GM12875 (cell line): ENCODE measurements at regions not wholly inside any gene's neighbourhood (a gene's known extent, or its start where the extent isn't known, plus 50 kb on each side); places are given as distances from the start of the nearest gene placed in this dataset.

ENCODE experiments used
- H3K4me3 ChIP-seq: one replicate; pipeline ENCODE4 v1.5.1; 2011; ENCODE audit warnings: low read depth, low read length, control low read depth
- CTCF ChIP-seq: IDR thresholded peaks from 2 replicates; pipeline ENCODE4 v1.5.1; 2011; ENCODE audit warnings: low read depth, mild to moderate bottlenecking, control low read depth, inconsistent platforms, low read length, moderate library complexity, borderline replicate concordance; ENCODE audit not compliant: insufficient read depth

GRCh38 chr7:115087437-115087836 lies 165.5 kb downstream of the MDFIC start:
- no peak for TF ChIP-seq CTCF
- H3K4me3 ChIP-seq, result no peak overlapping the region

GRCh38 chr7:115086146-115086841 lies 164.4 kb downstream of the MDFIC start:
- no peak overlapping the region for H3K4me3 ChIP-seq
- no peak for TF ChIP-seq CTCF

- no peak for TF ChIP-seq CTCF
- no peak overlapping the region for H3K4me3 ChIP-seq
These were observed 163.5 kb downstream of the MDFIC start for GRCh38 chr7:115085421-115085820.

- TF ChIP-seq CTCF, result no peak
- H3K4me3 ChIP-seq, result no peak overlapping the region
These were observed 162.0 kb downstream of the MDFIC start for GRCh38 chr7:115083935-115084334.

- H3K4me3 ChIP-seq, result no peak overlapping the region
- TF ChIP-seq CTCF, result no peak
These were observed 159.9 kb downstream of the MDFIC start for GRCh38 chr7:115081772-115082171.

GRCh38 chr7:115078851-115079250 lies 157.0 kb downstream of the MDFIC start:
- no peak for TF ChIP-seq CTCF

GRCh38 chr7:115078386-115078785 lies 156.5 kb downstream of the MDFIC start:
- no peak for TF ChIP-seq CTCF
- no peak overlapping the region for H3K4me3 ChIP-seq

More at GRCh38 chr7:115078851-115079250, 157.0 kb downstream of the MDFIC start:
- H3K4me3 ChIP-seq, result no peak overlapping the region
